ENCODE measurements at regions not wholly inside any gene's neighbourhood (a gene's known extent, or its start where the extent isn't known, plus 50 kb on each side); places are given as distances from the start of the nearest gene placed in this dataset.

GRCh38 chr6:156699017-156699421 is 78.2 kb upstream of the ARID1B start:
- H3K9me3 ChIP-seq = no peaks in the 10 kb centered on the region
- H3K36me3 ChIP-seq = no peaks in the 10 kb centered on the region
- 80 to 88% methylated on average over 5 of the region's 5 CpGs for WGBS, 2 donors
- TF ChIP-seq POLR2AphosphoS5 (IDR thresholded peaks at IDR 0.05) = no peak
- TF ChIP-seq CTCF (IDR thresholded peaks at IDR 0.05) = no peak
- TF ChIP-seq EP300 (IDR thresholded peaks at IDR 0.05) = no peak
- no peak for TF ChIP-seq POLR2A (IDR thresholded peaks at IDR 0.05)
- no peaks in the 10 kb centered on the region for H3K27me3 ChIP-seq
- H3K27ac ChIP-seq = no peak overlapping the region
- H3K4me1 ChIP-seq = no peaks in the 10 kb centered on the region
- H3K4me3 ChIP-seq = no peak overlapping the region
- DNase-seq = no peak
- intact Hi-C loops (cut with DNase I) = no loop called here

GRCh38 chr6:156698239-156699016 is 78.8 kb upstream of the ARID1B start:
- WGBS, 2 donors = 40 to 51% methylated on average over 9 of the region's 9 CpGs
- TF ChIP-seq POLR2AphosphoS5 (IDR thresholded peaks at IDR 0.05) (no peak), EP300 (IDR thresholded peaks at IDR 0.05) (no peak), CTCF (IDR thresholded peaks at IDR 0.05) (no peak), POLR2A (IDR thresholded peaks at IDR 0.05) (no peak)
- intact Hi-C loops (cut with DNase I) = no loop called here
- DNase-seq = no peak
- H3K4me3 ChIP-seq = no peak overlapping the region
- no peaks in the 10 kb centered on the region for H3K9me3 ChIP-seq
- no peaks in the 10 kb centered on the region for H3K4me1 ChIP-seq
- no peaks in the 10 kb centered on the region for H3K36me3 ChIP-seq
- no peak overlapping the region for H3K27ac ChIP-seq
- H3K27me3 ChIP-seq = no peaks in the 10 kb centered on the region

- H3K27ac ChIP-seq = no peak overlapping the region
- TF ChIP-seq EP300 (IDR thresholded peaks at IDR 0.05) (no peak), POLR2AphosphoS5 (IDR thresholded peaks at IDR 0.05) (no peak), CTCF (IDR thresholded peaks at IDR 0.05) (no peak), POLR2A (IDR thresholded peaks at IDR 0.05) (no peak)
- DNase-seq = no peak
- H3K36me3 ChIP-seq = no peaks in the 10 kb centered on the region
- WGBS, 2 donors = 57 to 76% methylated on average over 5 of the region's 5 CpGs
- no peaks in the 10 kb centered on the region for H3K27me3 ChIP-seq
- intact Hi-C loops (cut with DNase I) = no loop called here
- H3K4me3 ChIP-seq = no peak overlapping the region
- no peaks in the 10 kb centered on the region for H3K9me3 ChIP-seq
- H3K4me1 ChIP-seq = no peaks in the 10 kb centered on the region
These were observed 79.8 kb upstream of the ARID1B start for GRCh38 chr6:156697225-156697830.

- Histone ChIP-seq H3K27ac (no peak overlapping the region), H3K4me3 (no peak overlapping the region), H3K27me3 (no peaks in the 10 kb centered on the region), H3K4me1 (no peaks in the 10 kb centered on the region), H3K9me3 (no peaks in the 10 kb centered on the region), H3K36me3 (no peaks in the 10 kb centered on the region)
- intact Hi-C loops (cut with DNase I) = no loop called here
- WGBS, 2 donors = 87 to 88% methylated on average over 6 of the region's 6 CpGs
- TF ChIP-seq POLR2AphosphoS5 (IDR thresholded peaks at IDR 0.05) (no peak), CTCF (IDR thresholded peaks at IDR 0.05) (no peak), EP300 (IDR thresholded peaks at IDR 0.05) (no peak), POLR2A (IDR thresholded peaks at IDR 0.05) (no peak)
- no peak for DNase-seq
These were observed 81.4 kb upstream of the ARID1B start for GRCh38 chr6:156695742-156696141.

All from sigmoid colon (tissue), 6 donors.